Breast epithelium (tissue), 4 donors: ENCODE measurements at regions not wholly inside any gene's neighbourhood (a gene's known extent, or its start where the extent isn't known, plus 50 kb on each side); places are given as distances from the start of the nearest gene placed in this dataset.

ENCODE experiments used
- DNase-seq, 2 donors: peaks; one replicate each; pipeline ENCODE4 v3.0.0-alpha.2; 2019; ENCODE audit warnings: low spot score in 2 of 2
- H3K27ac ChIP-seq, 2 donors: fragments of 200-600 bp; sonication (generic) in 1 of 2; one replicate each; pipeline ENCODE4 v1.5.1; 2016 to 2019; ENCODE audit warnings: mild to moderate bottlenecking in 1 of 2
- H3K27me3 ChIP-seq, 2 donors: fragments of 200-600 bp; sonication (generic) in 1 of 2; one replicate each; pipeline versions ENCODE4 v1.5.1 to v1.6.0; 2017 to 2019; ENCODE audit warnings: control low read depth in 1 of 2, mild to moderate bottlenecking in 1 of 2
- H3K36me3 ChIP-seq: fragments of 200-600 bp; one replicate; pipeline ENCODE4 v1.5.1; 2019
- H3K4me1 ChIP-seq, 2 donors: fragments of 200-600 bp; sonication (generic); one replicate each; pipeline ENCODE4 v1.5.1; 2016 to 2019; ENCODE audit warnings: control low read depth in 1 of 2
- H3K4me3 ChIP-seq, 3 donors: fragments of 200-600 bp; sonication (generic); 1 replicate in 2 of 3; 2 replicates in 1 of 3; pipeline ENCODE4 v1.5.1; 2016 to 2019; ENCODE audit warnings: mild to moderate bottlenecking in 3 of 3, moderate library complexity in 2 of 3
- H3K9me3 ChIP-seq, 2 donors: fragments of 200-600 bp; sonication (generic) in 1 of 2; one replicate each; pipeline ENCODE4 v1.5.1; 2016 to 2019; ENCODE audit warnings: control low read depth in 1 of 2
- POLR2A ChIP-seq: fragments of 450-650 bp; IDR thresholded peaks from one replicate; pipeline ENCODE4 v1.6.1; 2016; ENCODE audit warnings: antibody characterized with exemption, mild to moderate bottlenecking, moderate library complexity
- POLR2AphosphoS5 ChIP-seq, 3 donors: sonication (generic); formaldehyde crosslinking; IDR thresholded peaks; one replicate each; pipeline ENCODE4 v1.6.1; 2017; ENCODE audit warnings: antibody characterized with exemption in 3 of 3
- intact Hi-C: fragments of 100-400 bp; cut with DNase I; formaldehyde crosslinking; loops from one replicate; pipeline ENCODE4 v1.15.1; 2023; ENCODE audit warnings: low total_unique reads
- TF ChIP-seq, protein P1 (sequence below), 3 donors: fragments of 450-650 bp; IDR thresholded peaks; one replicate each; pipeline ENCODE4 v1.5.1; 2016 to 2017; ENCODE audit warnings: antibody characterized with exemption in 3 of 3, mild to moderate bottlenecking in 3 of 3, moderate library complexity in 3 of 3

DNA sequence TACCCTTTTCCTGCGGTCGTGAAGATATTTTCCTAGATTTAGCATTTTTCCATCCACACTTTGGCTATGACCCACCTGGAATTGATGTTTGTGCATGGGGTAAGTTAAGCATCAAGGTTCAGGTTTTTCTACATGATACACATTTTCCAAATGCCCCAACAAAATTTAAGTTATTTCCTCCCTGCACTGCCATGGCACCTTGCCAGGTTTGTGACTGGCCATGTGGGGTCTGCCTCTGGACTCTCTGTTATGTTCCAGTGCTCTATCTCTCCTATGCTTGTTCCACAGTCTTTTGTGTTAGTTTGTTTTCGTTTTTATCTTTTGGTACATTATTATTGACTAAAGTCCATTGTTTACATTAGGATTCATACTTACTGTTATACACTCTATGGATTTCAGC lies 934.3 kb downstream of the TBC1D22A start:
- Histone ChIP-seq H3K27me3 (peaks cover 0 to 22% of the 10 kb centered on the region in 2 donors), H3K36me3 (no peaks in the 10 kb centered on the region), H3K27ac (no peak overlapping the region), H3K4me3 (no peak overlapping the region), H3K4me1 (no peaks in the 10 kb centered on the region), H3K9me3 (no peaks in the 10 kb centered on the region)
- no peak for DNase-seq
- intact Hi-C loops, result no loop called here
- TF ChIP-seq POLR2AphosphoS5 (IDR thresholded peaks at IDR 0.05) (no peak), POLR2A (no peak)
- TF ChIP-seq, protein P1, sequence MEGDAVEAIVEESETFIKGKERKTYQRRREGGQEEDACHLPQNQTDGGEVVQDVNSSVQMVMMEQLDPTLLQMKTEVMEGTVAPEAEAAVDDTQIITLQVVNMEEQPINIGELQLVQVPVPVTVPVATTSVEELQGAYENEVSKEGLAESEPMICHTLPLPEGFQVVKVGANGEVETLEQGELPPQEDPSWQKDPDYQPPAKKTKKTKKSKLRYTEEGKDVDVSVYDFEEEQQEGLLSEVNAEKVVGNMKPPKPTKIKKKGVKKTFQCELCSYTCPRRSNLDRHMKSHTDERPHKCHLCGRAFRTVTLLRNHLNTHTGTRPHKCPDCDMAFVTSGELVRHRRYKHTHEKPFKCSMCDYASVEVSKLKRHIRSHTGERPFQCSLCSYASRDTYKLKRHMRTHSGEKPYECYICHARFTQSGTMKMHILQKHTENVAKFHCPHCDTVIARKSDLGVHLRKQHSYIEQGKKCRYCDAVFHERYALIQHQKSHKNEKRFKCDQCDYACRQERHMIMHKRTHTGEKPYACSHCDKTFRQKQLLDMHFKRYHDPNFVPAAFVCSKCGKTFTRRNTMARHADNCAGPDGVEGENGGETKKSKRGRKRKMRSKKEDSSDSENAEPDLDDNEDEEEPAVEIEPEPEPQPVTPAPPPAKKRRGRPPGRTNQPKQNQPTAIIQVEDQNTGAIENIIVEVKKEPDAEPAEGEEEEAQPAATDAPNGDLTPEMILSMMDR (IDR thresholded peaks at IDR 0.05), result no peak

DNA sequence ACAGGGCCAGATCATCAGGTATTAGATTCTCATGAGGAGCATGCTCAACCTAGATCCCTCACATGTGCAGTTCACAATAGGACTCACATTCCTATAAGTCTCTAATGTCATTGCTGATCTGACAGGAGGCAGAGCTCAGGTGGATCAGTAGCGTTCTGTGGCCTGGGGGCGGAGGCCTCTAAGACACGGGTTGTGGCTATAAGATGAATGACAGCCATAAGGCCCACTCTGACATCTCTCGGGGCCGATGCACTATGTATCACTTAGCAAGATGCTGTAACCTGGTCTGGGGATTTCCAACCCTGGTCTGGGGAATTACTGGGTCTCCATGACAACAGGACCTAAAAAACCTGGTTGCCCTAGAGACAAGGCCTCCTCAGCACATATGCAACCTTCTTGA lies 932.7 kb downstream of the TBC1D22A start:
- H3K9me3 ChIP-seq, result no peaks in the 10 kb centered on the region
- H3K4me3 ChIP-seq, result no peak overlapping the region
- H3K27me3 ChIP-seq, result peaks cover 0 to 27% of the 10 kb centered on the region in 2 donors
- DNase-seq, result no peak
- intact Hi-C loops, result no loop called here
- H3K36me3 ChIP-seq, result no peaks in the 10 kb centered on the region
- TF ChIP-seq POLR2A (no peak), POLR2AphosphoS5 (IDR thresholded peaks at IDR 0.05) (no peak)
- TF ChIP-seq, protein P1 (IDR thresholded peaks at IDR 0.05), result no peak
- no peak overlapping the region for H3K27ac ChIP-seq
- H3K4me1 ChIP-seq, result no peaks in the 10 kb centered on the region

DNA sequence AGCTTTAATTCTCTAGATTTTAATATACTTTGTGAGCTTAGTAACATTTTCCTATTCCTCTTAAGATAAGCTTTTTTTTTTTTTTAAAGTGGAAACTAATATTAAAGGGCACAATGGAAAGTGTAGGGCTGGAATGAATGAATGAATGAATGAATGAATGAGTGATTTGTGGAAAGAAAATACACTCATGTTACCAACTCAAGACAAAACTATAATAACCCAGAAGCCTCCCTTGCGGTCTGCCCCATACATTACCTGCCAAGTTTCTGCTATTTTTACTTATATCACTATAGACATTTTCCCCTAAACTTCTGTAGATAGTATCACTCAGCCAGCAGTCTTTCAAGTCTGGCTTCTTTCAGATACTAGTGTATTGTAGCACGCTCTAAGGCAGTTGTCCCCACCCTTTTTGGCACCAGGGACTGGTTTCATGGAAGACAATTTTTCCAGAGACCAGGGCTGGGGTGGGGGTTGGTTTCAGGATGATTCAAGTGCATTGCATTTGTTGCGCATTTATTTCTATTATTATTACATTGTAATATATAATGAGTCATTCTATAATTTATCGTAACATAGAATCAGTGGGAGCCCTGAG lies 932.2 kb downstream of the TBC1D22A start:
- H3K4me3 ChIP-seq, result no peak overlapping the region
- H3K4me1 ChIP-seq, result no peaks in the 10 kb centered on the region
- peaks cover 0 to 27% of the 10 kb centered on the region in 2 donors for H3K27me3 ChIP-seq
- H3K9me3 ChIP-seq, result no peaks in the 10 kb centered on the region
- TF ChIP-seq, protein P1 (IDR thresholded peaks at IDR 0.05), result no peak
- TF ChIP-seq POLR2A (no peak), POLR2AphosphoS5 (IDR thresholded peaks at IDR 0.05) (no peak)
- intact Hi-C loops, result no loop called here
- DNase-seq, result no peak
- H3K27ac ChIP-seq, result no peak overlapping the region
- no peaks in the 10 kb centered on the region for H3K36me3 ChIP-seq

DNA sequence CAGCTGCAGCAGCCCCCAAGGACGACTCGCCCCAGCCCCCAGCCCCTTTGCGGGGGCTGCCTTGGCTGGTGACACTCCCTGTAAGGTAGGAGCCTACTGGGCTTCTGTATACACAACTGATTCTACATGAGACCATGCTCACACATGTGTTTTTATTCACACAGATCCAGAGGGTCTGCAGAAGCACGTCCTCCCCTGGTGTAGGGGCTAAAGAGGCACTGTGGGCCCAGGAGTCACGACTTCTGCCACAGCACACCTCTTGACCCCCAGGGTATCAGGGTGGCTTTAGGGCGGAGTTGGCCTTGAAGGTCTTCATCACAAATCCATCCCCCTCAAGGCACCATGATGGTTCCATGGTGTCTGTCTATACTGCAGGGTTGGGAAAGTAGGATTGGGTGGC lies 931.2 kb downstream of the TBC1D22A start:
- no peak for DNase-seq
- no peak overlapping the region for H3K27ac ChIP-seq
- no peaks in the 10 kb centered on the region for H3K36me3 ChIP-seq
- H3K4me3 ChIP-seq, result no peak overlapping the region
- H3K27me3 ChIP-seq, result peaks cover 0 to 21% of the 10 kb centered on the region in 2 donors
- H3K9me3 ChIP-seq, result no peaks in the 10 kb centered on the region
- H3K4me1 ChIP-seq, result no peaks in the 10 kb centered on the region
- TF ChIP-seq POLR2A, result no peak
- TF ChIP-seq, protein P1 (IDR thresholded peaks at IDR 0.05), result no peak
- no peak for TF ChIP-seq POLR2AphosphoS5 (IDR thresholded peaks at IDR 0.05)
- intact Hi-C loops, result no loop called here

DNA sequence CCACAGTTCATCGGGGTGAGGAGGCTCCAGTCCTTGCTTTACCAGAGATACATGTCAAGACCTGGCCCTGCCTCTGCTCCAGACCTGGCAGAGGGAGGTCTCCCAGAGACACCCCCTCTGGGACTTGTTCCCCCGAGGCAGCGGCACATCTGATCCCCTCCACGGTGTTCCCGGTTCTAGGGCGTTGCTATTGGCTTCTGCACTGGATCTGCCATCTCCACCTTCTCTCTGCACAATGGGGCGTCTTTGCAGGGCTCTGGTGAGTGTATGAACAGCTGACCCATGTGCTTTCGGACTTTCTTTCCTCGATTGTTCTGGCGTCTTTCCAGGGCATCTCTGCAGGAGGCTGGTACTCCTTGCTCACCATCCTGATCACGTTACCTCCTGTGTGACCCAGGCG lies 930.4 kb downstream of the TBC1D22A start:
- Histone ChIP-seq H3K36me3 (no peaks in the 10 kb centered on the region), H3K9me3 (peaks cover 0 to 1% of the 10 kb centered on the region in 2 donors), H3K27ac (no peak overlapping the region), H3K4me1 (no peaks in the 10 kb centered on the region), H3K27me3 (peaks cover 0 to 19% of the 10 kb centered on the region in 2 donors), H3K4me3 (no peak overlapping the region)
- no peak for DNase-seq
- TF ChIP-seq POLR2AphosphoS5 (IDR thresholded peaks at IDR 0.05) (no peak), POLR2A (no peak)
- TF ChIP-seq, protein P1 (IDR thresholded peaks at IDR 0.05), result no peak
- intact Hi-C loops, result no loop called here
